H9 (cell line): ENCODE measurements at regions not wholly inside any gene's neighbourhood (a gene's known extent, or its start where the extent isn't known, plus 50 kb on each side); places are given as distances from the start of the nearest gene placed in this dataset.

ENCODE experiments used
- DNase-seq: peaks from one replicate; pipeline ENCODE4 v3.0.0-alpha.2; 2017
- H2AFZ ChIP-seq: one replicate; pipeline ENCODE4 v1.6.1; 2013; ENCODE audit warnings: mild to moderate bottlenecking, low read length, control low read depth, moderate library complexity
- H2AK5ac ChIP-seq: 2 replicates; pipeline ENCODE4 v1.6.1; 2013; ENCODE audit warnings: low read length, control low read depth, mixed read lengths; ENCODE audit not compliant: insufficient read length
- H2BK120ac ChIP-seq: one replicate; pipeline ENCODE4 v1.6.1; 2013; ENCODE audit warnings: low read depth, mild to moderate bottlenecking, low read length, control low read depth, inconsistent platforms; ENCODE audit not compliant: poor library complexity, severe bottlenecking
- H2BK12ac ChIP-seq: 2 replicates; pipeline ENCODE4 v1.6.1; 2013; ENCODE audit warnings: low read length, control low read depth, mixed read lengths, low read depth; ENCODE audit not compliant: insufficient read length
- H2BK15ac ChIP-seq: 2 replicates; pipeline ENCODE4 v1.6.1; 2013; ENCODE audit warnings: low read depth, low read length, control low read depth
- H2BK20ac ChIP-seq: one replicate; pipeline ENCODE4 v1.6.1; 2013; ENCODE audit warnings: low read depth, mild to moderate bottlenecking, low read length, control low read depth, inconsistent platforms; ENCODE audit not compliant: poor library complexity, severe bottlenecking
- H2BK5ac ChIP-seq: 2 replicates; pipeline ENCODE4 v1.6.1; 2013; ENCODE audit warnings: low read length, control low read depth, mixed read lengths; ENCODE audit not compliant: insufficient read length
- H3K14ac ChIP-seq: 2 replicates; pipeline ENCODE4 v1.6.1; 2013; ENCODE audit warnings: low read length, control low read depth; ENCODE audit not compliant: insufficient read depth
- H3K18ac ChIP-seq: 2 replicates; pipeline ENCODE4 v1.6.1; 2013; ENCODE audit warnings: low read depth, mild to moderate bottlenecking, mixed read lengths, low read length, control low read depth; ENCODE audit not compliant: insufficient read length
- H3K23ac ChIP-seq: 2 replicates; pipeline ENCODE4 v1.6.1; 2013; ENCODE audit warnings: low read length, control low read depth, mixed read lengths, low read depth; ENCODE audit not compliant: insufficient read length
- H3K23me2 ChIP-seq: 2 replicates; pipeline ENCODE4 v1.6.1; 2013; ENCODE audit warnings: low read depth, mild to moderate bottlenecking, mixed read lengths, low read length, control low read depth; ENCODE audit not compliant: insufficient read length, poor library complexity, severe bottlenecking
- H3K27ac ChIP-seq: 2 replicates; pipeline ENCODE4 v1.5.1; 2013; ENCODE audit warnings: low read length, control low read depth, mixed read lengths, low read depth; ENCODE audit not compliant: insufficient read length
- H3K27me3 ChIP-seq: 2 replicates; pipeline ENCODE4 v1.6.1; 2013; ENCODE audit warnings: low read length, control low read depth, inconsistent platforms; ENCODE audit not compliant: insufficient read depth
- H3K4ac ChIP-seq: 2 replicates; pipeline ENCODE4 v1.6.1; 2013; ENCODE audit warnings: low read depth, mild to moderate bottlenecking, control low read depth, inconsistent platforms, low read length, moderate library complexity
- H3K4me1 ChIP-seq: 2 replicates; pipeline ENCODE4 v1.6.1; 2013; ENCODE audit warnings: low read length, control low read depth, inconsistent platforms; ENCODE audit not compliant: insufficient read depth
- H3K4me2 ChIP-seq: 2 replicates; pipeline ENCODE4 v1.6.1; 2013; ENCODE audit warnings: low read length, control low read depth, mixed read lengths; ENCODE audit not compliant: insufficient read length, insufficient read depth
- H3K56ac ChIP-seq: 2 replicates; pipeline ENCODE4 v1.6.1; 2013; ENCODE audit warnings: low read depth, mild to moderate bottlenecking, mixed read lengths, low read length, control low read depth; ENCODE audit not compliant: insufficient read length
- H3K79me1 ChIP-seq: 2 replicates; pipeline ENCODE4 v1.6.1; 2013; ENCODE audit warnings: low read depth, mild to moderate bottlenecking, moderate library complexity, low read length, control low read depth, inconsistent platforms; ENCODE audit not compliant: insufficient read depth, poor library complexity, severe bottlenecking
- H3K79me2 ChIP-seq: 2 replicates; pipeline ENCODE4 v1.6.1; 2013; ENCODE audit warnings: low read length, control low read depth, inconsistent platforms; ENCODE audit not compliant: insufficient read depth
- H3K9ac ChIP-seq: 2 replicates; pipeline ENCODE4 v1.6.1; 2013; ENCODE audit warnings: low read length, control low read depth, mixed read lengths; ENCODE audit not compliant: insufficient read length; ENCODE audit errors: extremely low read depth
- H3K9me3 ChIP-seq: one replicate; pipeline ENCODE4 v1.6.1; 2013; ENCODE audit warnings: low read depth, low read length, inconsistent platforms; ENCODE audit not compliant: control insufficient read depth
- H3T11ph ChIP-seq: one replicate; pipeline ENCODE4 v1.6.1; 2013; ENCODE audit warnings: mild to moderate bottlenecking, low read length, control low read depth, inconsistent platforms
- H4K20me1 ChIP-seq: one replicate; pipeline ENCODE4 v1.6.1; 2013; ENCODE audit not compliant: control insufficient read depth, insufficient read length, insufficient read depth
- H4K5ac ChIP-seq: 2 replicates; pipeline ENCODE4 v1.6.1; 2013; ENCODE audit warnings: low read depth, mild to moderate bottlenecking, mixed read lengths, low read length, control low read depth; ENCODE audit not compliant: insufficient read length
- H4K8ac ChIP-seq: replicated peaks from 2 replicates; pipeline ENCODE4 v1.6.1; 2013; ENCODE audit warnings: low read length, control low read depth, mixed read lengths, low read depth; ENCODE audit not compliant: insufficient read length
- H4K91ac ChIP-seq: 2 replicates; pipeline ENCODE4 v1.6.1; 2013; ENCODE audit warnings: low read depth, mild to moderate bottlenecking, moderate library complexity, mixed read lengths, low read length, control low read depth; ENCODE audit not compliant: insufficient read length
- H3K27ac Mint-ChIP-seq, 3 experiments: 2 replicates in 2 of 3; 3 replicates in 1 of 3; pipeline ENCODE4 v1.8.0; 2020 to 2021; ENCODE audit warnings: mixed read lengths in 3 of 3, mild to moderate bottlenecking in 1 of 3, moderate library complexity in 1 of 3
- H3K27me3 Mint-ChIP-seq: 2 replicates; pipeline ENCODE4 v1.8.0; 2021; ENCODE audit warnings: low read depth, mild to moderate bottlenecking, moderate library complexity, mixed read lengths
- H3K36me3 Mint-ChIP-seq, 3 experiments: 2 replicates in 2 of 3; 3 replicates in 1 of 3; pipeline ENCODE4 v1.8.0; 2020 to 2021; ENCODE audit warnings: low read depth in 3 of 3, mixed read lengths in 3 of 3; ENCODE audit not compliant: insufficient read depth in 1 of 3
- H3K4me1 Mint-ChIP-seq, 2 experiments: 2 replicates each; pipeline ENCODE4 v1.8.0; 2020; ENCODE audit warnings: mixed read lengths in 2 of 2
- H3K4me3 Mint-ChIP-seq, 2 experiments: 2 replicates in 1 of 2; 3 replicates in 1 of 2; pipeline ENCODE4 v1.8.0; 2020 to 2021; ENCODE audit warnings: mild to moderate bottlenecking in 2 of 2, mixed read lengths in 2 of 2, moderate library complexity in 1 of 2
- H3K9me3 Mint-ChIP-seq, 2 experiments: 2 replicates in 1 of 2; 3 replicates in 1 of 2; pipeline ENCODE4 v1.8.0; 2020; ENCODE audit warnings: mild to moderate bottlenecking in 2 of 2, mixed read lengths in 2 of 2, moderate library complexity in 1 of 2
- CTCF ChIP-seq: fragments of 200-600 bp; sonication (generic); conservative IDR thresholded peaks from 3 replicates; pipeline ENCODE4 v1.8.0; 2021; ENCODE audit warnings: antibody characterized with exemption, mild to moderate bottlenecking
- WGBS: extraction: QIAGEN DNeasy Blood & Tissue Kit; methylation state at CpG from one replicate; pipeline ENCODE4 v1.1.7; 2013; ENCODE audit warnings: missing lambda C conversion rate, low lambda C conversion rate, mixed read lengths; ENCODE audit not compliant: insufficient read length; ENCODE audit errors: extremely low coverage; 5-methylcytosine and 5-hydroxymethylcytosine counted together

- Mint-ChIP-seq H3K9me3 (no peaks in the 10 kb centered on the region; a peak in 1 of 5 replicates), H3K27ac (no peak overlapping the region), H3K4me1 (peaks cover 6 to 27% of the 10 kb centered on the region in 2 experiments), H3K36me3 (no peaks in the 10 kb centered on the region; a peak in 4 of 7 replicates), H3K27me3 (no peaks in the 10 kb centered on the region), H3K4me3 (no peak overlapping the region)
- Histone ChIP-seq H2BK5ac (no peak overlapping the region), H4K5ac (no peak overlapping the region), H2BK12ac (no peak overlapping the region), H2AK5ac (no peak overlapping the region), H3K56ac (no peak overlapping the region), H2BK120ac (no peak overlapping the region), H3K27me3 (no peaks in the 10 kb centered on the region), H4K20me1 (no peaks in the 10 kb centered on the region), H3K23ac (no peak overlapping the region), H2BK20ac (no peak overlapping the region), H4K91ac (no peak overlapping the region), H3K18ac (no peak overlapping the region), H3K9ac (no peak overlapping the region), H2AFZ (no peak overlapping the region), H3K4ac (no peak overlapping the region), H2BK15ac (no peak overlapping the region), H3K23me2 (no peaks in the 10 kb centered on the region), H3K4me1 (no peaks in the 10 kb centered on the region), H3K9me3 (no peaks in the 10 kb centered on the region), H3K79me1 (no peaks in the 10 kb centered on the region), H3K27ac (no peak overlapping the region), H4K8ac (no peak overlapping the region), H3K14ac (no peak overlapping the region), H3K4me2 (no peak overlapping the region), H3T11ph (no peak overlapping the region), H3K79me2 (no peaks in the 10 kb centered on the region)
- no CpG with 5 or more reads among the region's 5 CpGs for WGBS
- DNase-seq: no peak
- TF ChIP-seq CTCF: peak; percentile 66
Measured at GRCh38 chr18:41378598-41378997, 576.4 kb upstream of the PIK3C3 start.
